GM18907 (cell line): ENCODE measurements at regions not wholly inside any gene's neighbourhood (a gene's known extent, or its start where the extent isn't known, plus 50 kb on each side); places are given as distances from the start of the nearest gene placed in this dataset.
"Not testable (repeated sequence)": the region's sequence is repeated elsewhere in the genome, so short reads cannot be mapped to it uniquely, and the experiment has no call there.

Experiments
- ATAC-seq: cut with Tn5 transposase; IDR thresholded peaks from one replicate; pipeline ENCODE4 v1.9.1; 2021; ENCODE audit warnings: mild to moderate bottlenecking, moderate library complexity; ENCODE audit not compliant: unreplicated experiment

- no peak for ATAC-seq
Measured at GRCh38 chr5:9761706-9762105, 131.6 kb upstream of the TAS2R1 start.

GRCh38 chr5:9752670-9753069 is 122.5 kb upstream of the TAS2R1 start:
- not testable (repeated sequence) for ATAC-seq

- no peak for ATAC-seq
Measured at GRCh38 chr5:9743507-9743906, 113.4 kb upstream of the TAS2R1 start.

GRCh38 chr5:9742848-9743247 is 112.7 kb upstream of the TAS2R1 start:
- no peak for ATAC-seq

- ATAC-seq: no peak
Measured at GRCh38 chr5:9739135-9739534, 109.0 kb upstream of the TAS2R1 start.

- ATAC-seq: no peak
Measured at GRCh38 chr5:9737265-9737664, 107.1 kb upstream of the TAS2R1 start.

GRCh38 chr5:9733486-9733885 is 103.3 kb upstream of the TAS2R1 start:
- ATAC-seq: no peak

GRCh38 chr5:9731159-9731558 is 101.0 kb upstream of the TAS2R1 start:
- no peak for ATAC-seq

GRCh38 chr5:9728261-9728660 is 98.1 kb upstream of the TAS2R1 start:
- no peak for ATAC-seq

GRCh38 chr5:9726931-9727330 is 96.8 kb upstream of the TAS2R1 start:
- ATAC-seq: no peak

GRCh38 chr5:9725265-9725664 is 95.1 kb upstream of the TAS2R1 start:
- not testable (repeated sequence) for ATAC-seq

GRCh38 chr5:9724707-9725106 is 94.6 kb upstream of the TAS2R1 start:
- no peak for ATAC-seq

GRCh38 chr5:9722601-9723180 is 92.5 kb upstream of the TAS2R1 start:
- no peak for ATAC-seq

- ATAC-seq: no peak
Measured at GRCh38 chr5:9721161-9721560, 91.0 kb upstream of the TAS2R1 start.

- ATAC-seq: no peak
Measured at GRCh38 chr5:9720361-9720760, 90.2 kb upstream of the TAS2R1 start.

- peak; percentile 98 for ATAC-seq
Measured at GRCh38 chr5:9716838-9717281, 86.7 kb upstream of the TAS2R1 start.

- ATAC-seq: no peak
Measured at GRCh38 chr5:9715891-9716335, 85.8 kb upstream of the TAS2R1 start.

GRCh38 chr5:9713959-9714586 is 83.9 kb upstream of the TAS2R1 start:
- ATAC-seq: no peak

- no peak for ATAC-seq
Measured at GRCh38 chr5:9713356-9713755, 83.2 kb upstream of the TAS2R1 start.

- ATAC-seq: no peak
Measured at GRCh38 chr5:9712911-9713310, 82.8 kb upstream of the TAS2R1 start.

- no peak for ATAC-seq
Measured at GRCh38 chr5:9712506-9712905, 82.4 kb upstream of the TAS2R1 start.

- no peak for ATAC-seq
Measured at GRCh38 chr5:9710069-9710468, 79.9 kb upstream of the TAS2R1 start.
